Uterus (tissue), 3 donors: ENCODE measurements at regions not wholly inside any gene's neighbourhood (a gene's known extent, or its start where the extent isn't known, plus 50 kb on each side); places are given as distances from the start of the nearest gene placed in this dataset.
"Not testable (repeated sequence)": the region's sequence is repeated elsewhere in the genome, so short reads cannot be mapped to it uniquely, and the experiment has no call there.

Experiments used
- DNase-seq, 2 donors: peaks; one replicate each; pipeline ENCODE4 v3.0.0-alpha.2; 2019 to 2020
- H3K27ac ChIP-seq, 2 donors: fragments of 200-600 bp; sonication (generic); 1 replicate in 1 of 2; 2 replicates in 1 of 2; pipeline ENCODE4 v1.5.1; 2016 to 2018
- H3K27me3 ChIP-seq, 2 donors: fragments of 200-600 bp; sonication (generic); one replicate each; pipeline ENCODE4 v1.5.1; 2018 to 2019; ENCODE audit warnings: control low read depth in 1 of 2
- H3K36me3 ChIP-seq, 2 donors: fragments of 200-600 bp; sonication (generic); one replicate each; pipeline ENCODE4 v1.5.1; 2019; ENCODE audit warnings: control low read depth in 1 of 2
- H3K4me1 ChIP-seq, 2 donors: fragments of 200-600 bp; sonication (generic); one replicate each; pipeline ENCODE4 v1.5.1; 2018 to 2019; ENCODE audit warnings: control low read depth in 1 of 2
- H3K4me3 ChIP-seq, 2 donors: fragments of 200-600 bp; sonication (generic); 1 replicate in 1 of 2; 2 replicates in 1 of 2; pipeline ENCODE4 v1.5.1; 2018 to 2019; ENCODE audit warnings: mild to moderate bottlenecking in 1 of 2
- H3K9me3 ChIP-seq, 2 donors: fragments of 200-600 bp; sonication (generic); one replicate each; pipeline ENCODE4 v1.5.1; 2019; ENCODE audit warnings: control low read depth in 1 of 2
- POLR2A ChIP-seq, 2 donors: fragments of 450-650 bp; IDR thresholded peaks; one replicate each; pipeline ENCODE4 v1.6.1; 2016; ENCODE audit warnings: antibody characterized with exemption in 2 of 2, mild to moderate bottlenecking in 1 of 2, moderate library complexity in 1 of 2
- intact Hi-C: fragments of 100-400 bp; cut with DNase I; formaldehyde crosslinking; loops from one replicate; pipeline ENCODE4 v1.15.1; 2023; ENCODE audit warnings: low total_unique reads
- TF ChIP-seq, protein P1 (sequence below), 4 experiments: fragments of 200-600 bp in 2 of 4; fragments of 450-650 bp in 2 of 4; sonication (generic) in 2 of 4; IDR thresholded peaks; one replicate each; pipeline ENCODE4 v1.5.1; 2016 to 2019; ENCODE audit warnings: antibody characterized with exemption in 4 of 4, mild to moderate bottlenecking in 2 of 4, moderate library complexity in 1 of 4
- donor health status: DM: yes; HTN: yes; CAD: no.

DNA sequence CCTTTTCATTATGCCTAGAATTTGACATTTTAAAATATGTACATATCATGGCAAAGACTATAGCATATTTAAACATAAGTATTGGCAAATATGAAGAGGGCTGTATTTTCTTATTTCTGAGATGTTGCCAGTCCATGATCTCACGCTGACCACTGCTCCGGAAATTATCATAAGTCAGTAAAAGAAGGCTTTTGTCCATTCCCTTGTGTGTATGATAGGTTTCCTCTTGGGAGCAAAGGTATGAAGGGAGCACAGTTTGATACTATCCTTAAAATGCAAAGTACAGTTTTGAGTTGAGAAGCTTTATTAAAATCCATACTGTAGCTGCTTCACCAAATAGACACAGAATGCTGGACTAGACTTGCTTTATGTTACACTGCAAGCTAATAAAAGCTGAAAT is 52.6 kb upstream of the AGA start:
- Histone ChIP-seq H3K27ac (no peak overlapping the region), H3K27me3 (no peaks in the 10 kb centered on the region), H3K9me3 (no peaks in the 10 kb centered on the region), H3K4me1 (no peaks in the 10 kb centered on the region), H3K36me3 (no peaks in the 10 kb centered on the region), H3K4me3 (no peak overlapping the region)
- DNase-seq: no peak
- intact Hi-C loops: no loop called here
- TF ChIP-seq, protein P1, sequence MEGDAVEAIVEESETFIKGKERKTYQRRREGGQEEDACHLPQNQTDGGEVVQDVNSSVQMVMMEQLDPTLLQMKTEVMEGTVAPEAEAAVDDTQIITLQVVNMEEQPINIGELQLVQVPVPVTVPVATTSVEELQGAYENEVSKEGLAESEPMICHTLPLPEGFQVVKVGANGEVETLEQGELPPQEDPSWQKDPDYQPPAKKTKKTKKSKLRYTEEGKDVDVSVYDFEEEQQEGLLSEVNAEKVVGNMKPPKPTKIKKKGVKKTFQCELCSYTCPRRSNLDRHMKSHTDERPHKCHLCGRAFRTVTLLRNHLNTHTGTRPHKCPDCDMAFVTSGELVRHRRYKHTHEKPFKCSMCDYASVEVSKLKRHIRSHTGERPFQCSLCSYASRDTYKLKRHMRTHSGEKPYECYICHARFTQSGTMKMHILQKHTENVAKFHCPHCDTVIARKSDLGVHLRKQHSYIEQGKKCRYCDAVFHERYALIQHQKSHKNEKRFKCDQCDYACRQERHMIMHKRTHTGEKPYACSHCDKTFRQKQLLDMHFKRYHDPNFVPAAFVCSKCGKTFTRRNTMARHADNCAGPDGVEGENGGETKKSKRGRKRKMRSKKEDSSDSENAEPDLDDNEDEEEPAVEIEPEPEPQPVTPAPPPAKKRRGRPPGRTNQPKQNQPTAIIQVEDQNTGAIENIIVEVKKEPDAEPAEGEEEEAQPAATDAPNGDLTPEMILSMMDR (IDR thresholded peaks at IDR 0.05): no peak
- no peak for TF ChIP-seq POLR2A (IDR thresholded peaks at IDR 0.05)

DNA sequence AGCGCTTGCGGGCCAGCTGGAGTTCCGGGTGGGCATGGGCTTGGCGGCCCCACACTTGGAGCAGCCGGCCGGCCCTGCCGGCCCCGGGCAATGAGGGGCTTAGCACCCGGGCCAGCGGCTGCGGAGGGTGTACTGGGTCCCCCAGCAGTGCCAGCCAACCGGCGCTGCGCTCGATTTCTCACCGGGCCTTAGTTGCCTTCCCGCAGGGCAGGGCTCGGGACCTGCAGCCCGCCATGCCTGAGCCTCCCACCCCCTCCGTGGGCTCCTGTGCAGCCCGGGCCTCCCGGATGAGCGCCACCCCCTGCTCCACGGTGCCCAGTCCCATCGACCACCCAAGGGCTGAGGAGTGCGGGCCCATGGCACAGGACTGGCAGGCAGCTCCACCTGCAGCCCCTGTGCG is 53.4 kb upstream of the AGA start:
- H3K9me3 ChIP-seq, intact Hi-C loops, H3K27ac ChIP-seq, H3K36me3 ChIP-seq, H3K27me3 ChIP-seq, H3K4me1 ChIP-seq, DNase-seq, H3K4me3 ChIP-seq: not testable (repeated sequence)

DNA sequence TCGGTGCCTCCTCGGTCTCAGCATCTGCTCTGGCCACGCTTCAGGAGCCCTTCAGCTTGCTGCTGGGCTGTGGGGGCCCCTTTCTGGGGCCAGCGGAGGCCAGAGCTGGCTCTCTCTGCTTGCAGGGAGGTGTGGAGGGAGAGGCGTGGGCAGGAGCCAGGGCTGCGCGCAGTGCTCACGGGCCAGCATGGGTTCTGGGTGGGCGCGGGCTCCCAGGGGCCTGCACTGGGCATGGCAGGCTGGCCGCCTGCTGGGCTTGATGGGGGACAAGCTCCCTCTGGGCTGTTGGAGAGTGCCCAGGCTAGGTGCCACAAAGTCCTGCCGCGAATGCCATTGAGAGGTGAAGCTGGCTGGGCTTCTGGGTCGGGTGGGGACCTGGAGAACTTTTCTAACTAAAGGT is 57.3 kb upstream of the AGA start:
- H3K9me3 ChIP-seq: no peaks in the 10 kb centered on the region
- intact Hi-C loops: no loop called here
- H3K27me3 ChIP-seq: no peaks in the 10 kb centered on the region
- no peak for DNase-seq
- no peaks in the 10 kb centered on the region for H3K4me1 ChIP-seq
- H3K4me3 ChIP-seq: no peak overlapping the region
- H3K27ac ChIP-seq: no peak overlapping the region
- H3K36me3 ChIP-seq: no peaks in the 10 kb centered on the region
- TF ChIP-seq POLR2A (IDR thresholded peaks at IDR 0.05): no peak
- TF ChIP-seq, protein P1 (IDR thresholded peaks at IDR 0.05): no peak

DNA sequence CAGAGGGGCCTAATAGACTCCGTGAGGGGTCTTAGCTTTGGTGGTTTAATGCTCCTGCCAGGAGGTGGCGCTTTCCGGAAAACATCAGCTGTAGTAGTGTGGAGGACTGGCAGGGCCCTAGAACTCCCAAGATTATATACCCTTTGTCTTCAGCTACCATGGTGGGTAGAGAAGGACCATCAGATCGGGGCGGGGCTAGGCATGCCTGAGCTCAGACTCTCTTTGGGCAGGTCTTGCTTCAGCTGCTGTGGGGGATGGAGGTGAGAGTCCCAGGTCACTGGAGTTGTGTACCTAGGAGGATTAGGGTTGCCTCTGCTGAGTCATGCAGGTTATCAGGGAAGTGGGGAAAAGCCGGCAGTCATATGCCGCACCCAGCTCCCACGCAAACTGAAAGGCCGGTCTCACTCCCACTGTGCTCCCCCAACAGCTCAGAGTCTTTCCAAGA is 63.0 kb upstream of the AGA start:
- intact Hi-C loops: no loop called here
- DNase-seq: no peak
- no peaks in the 10 kb centered on the region for H3K27me3 ChIP-seq
- TF ChIP-seq, protein P1 (IDR thresholded peaks at IDR 0.05): no peak
- H3K36me3 ChIP-seq: no peaks in the 10 kb centered on the region
- H3K27ac ChIP-seq: no peak overlapping the region
- H3K9me3 ChIP-seq: no peaks in the 10 kb centered on the region
- H3K4me1 ChIP-seq: no peaks in the 10 kb centered on the region
- no peak overlapping the region for H3K4me3 ChIP-seq

DNA sequence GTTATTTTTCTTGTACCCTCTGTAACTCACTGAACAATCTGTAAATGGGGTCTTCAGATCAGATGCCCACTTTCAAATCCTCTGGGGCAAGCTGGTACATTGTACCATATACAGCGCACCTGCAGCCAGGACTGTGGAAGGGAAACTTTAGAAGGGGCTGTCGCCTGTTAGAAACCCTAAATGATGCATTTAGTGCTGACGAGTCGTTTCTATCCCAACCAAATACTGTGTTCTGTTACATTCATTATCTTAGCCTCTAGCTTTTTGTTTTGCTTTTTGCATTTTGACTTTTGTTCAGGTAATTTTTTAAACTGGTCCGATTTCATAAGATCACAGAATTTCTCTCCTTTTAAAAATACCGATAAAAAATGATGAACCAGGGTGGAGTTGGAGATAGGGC is 66.4 kb upstream of the AGA start:
- H3K36me3 ChIP-seq: no peaks in the 10 kb centered on the region
- TF ChIP-seq, protein P1 (IDR thresholded peaks at IDR 0.05): no peak
- DNase-seq: no peak
- intact Hi-C loops: no loop called here
- H3K9me3 ChIP-seq: no peaks in the 10 kb centered on the region
- no peaks in the 10 kb centered on the region for H3K4me1 ChIP-seq
- H3K27ac ChIP-seq: no peak overlapping the region
- no peak overlapping the region for H3K4me3 ChIP-seq
- no peaks in the 10 kb centered on the region for H3K27me3 ChIP-seq

DNA sequence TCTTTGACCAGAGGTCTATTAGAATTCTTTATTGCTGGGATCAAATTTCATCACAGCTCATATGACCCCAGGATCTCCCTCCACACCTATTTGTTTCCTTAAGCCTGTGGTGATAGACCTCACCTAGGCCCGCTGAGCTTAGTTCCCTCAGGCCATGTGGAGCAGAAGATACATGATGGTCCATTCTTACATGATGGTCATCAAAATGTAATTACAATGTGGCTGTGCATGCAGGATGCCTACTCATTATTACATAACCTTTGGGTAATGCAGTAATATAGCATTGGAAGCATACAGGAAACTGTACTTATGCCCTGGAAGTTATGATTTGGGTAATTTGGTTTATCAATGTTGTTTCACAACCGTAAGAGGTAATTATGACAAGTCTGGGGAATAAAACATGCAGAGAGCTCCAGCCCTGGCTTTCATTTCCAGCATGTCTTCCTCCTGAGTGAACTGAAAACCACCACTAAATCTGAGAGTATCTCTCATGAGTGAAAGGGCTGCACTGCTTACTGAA is 67.0 kb upstream of the AGA start:
- TF ChIP-seq POLR2A (IDR thresholded peaks at IDR 0.05): no peak
- TF ChIP-seq, protein P1 (IDR thresholded peaks at IDR 0.05): no peak
- intact Hi-C loops: no loop called here
- Histone ChIP-seq H3K9me3 (no peaks in the 10 kb centered on the region), H3K36me3 (no peaks in the 10 kb centered on the region), H3K27me3 (no peaks in the 10 kb centered on the region), H3K4me1 (no peaks in the 10 kb centered on the region), H3K27ac (no peak overlapping the region), H3K4me3 (no peak overlapping the region)
- DNase-seq: no peak
